Activated CD4-positive, alpha-beta memory T cell treated with anti-CD3 and anti-CD28 coated beads for 36 hours (primary cell): ENCODE measurements at regions not wholly inside any gene's neighbourhood (a gene's known extent, or its start where the extent isn't known, plus 50 kb on each side); places are given as distances from the start of the nearest gene placed in this dataset.

Experiments used
- CTCF ChIA-PET: fragments of 350-600 bp; sonication (Branson Sonifier 250); formaldehyde crosslinking; loops from one replicate; lab custom pipeline; 2021; ENCODE audit warnings: antibody characterized with exemption, inconsistent platforms; lab: Charles Lee
- POLR2A ChIA-PET: fragments of 350-600 bp; sonication (Branson Sonifier 250); formaldehyde crosslinking; loops from one replicate; lab custom pipeline; 2021; ENCODE audit warnings: antibody characterized with exemption; lab: Charles Lee
- DNase-seq: peaks from one replicate; pipeline ENCODE4 v3.0.0-alpha.2; 2020
- H3K27ac Mint-ChIP-seq: one replicate; pipeline ENCODE4 v1.8.0; 2021; ENCODE audit warnings: mixed read lengths
- H3K27me3 Mint-ChIP-seq: one replicate; pipeline ENCODE4 v1.8.0; 2021; ENCODE audit warnings: mixed read lengths
- H3K36me3 Mint-ChIP-seq: one replicate; pipeline ENCODE4 v1.8.0; 2021; ENCODE audit warnings: mixed read lengths
- H3K4me1 Mint-ChIP-seq: one replicate; pipeline ENCODE4 v1.8.0; 2021; ENCODE audit warnings: low read depth, mixed read lengths
- H3K4me3 Mint-ChIP-seq: one replicate; pipeline ENCODE4 v1.8.0; 2021; ENCODE audit warnings: mild to moderate bottlenecking, mixed read lengths
- H3K9me3 Mint-ChIP-seq: one replicate; pipeline ENCODE4 v1.8.0; 2021; ENCODE audit warnings: mixed read lengths
- intact Hi-C: fragments of 100-400 bp; cut with micrococcal nuclease; formaldehyde crosslinking; loops from one replicate; pipeline ENCODE4 v1.15.1; 2023

- Mint-ChIP-seq H3K9me3 (no peaks in the 10 kb centered on the region), H3K36me3 (no peaks in the 10 kb centered on the region), H3K4me1 (no peaks in the 10 kb centered on the region), H3K27ac (no peak overlapping the region), H3K4me3 (no peak overlapping the region), H3K27me3 (no peaks in the 10 kb centered on the region)
- DNase-seq, result no peak
- intact Hi-C loops, result no loop called here
- CTCF ChIA-PET, result no interaction called here
- POLR2A ChIA-PET, result no interaction called here
Observed at GRCh38 chr1:242802973-242803372, 278.5 kb upstream of the PLD5 start.

- Mint-ChIP-seq H3K4me3 (no peak overlapping the region), H3K9me3 (peaks cover 2% of the 10 kb centered on the region), H3K4me1 (no peaks in the 10 kb centered on the region), H3K27ac (no peak overlapping the region), H3K27me3 (no peaks in the 10 kb centered on the region), H3K36me3 (no peaks in the 10 kb centered on the region)
- POLR2A ChIA-PET, result no interaction called here
- CTCF ChIA-PET, result no interaction called here
- no peak for DNase-seq
- intact Hi-C loops, result no loop called here
Observed at GRCh38 chr1:242800521-242800920, 276.0 kb upstream of the PLD5 start.

GRCh38 chr1:242797856-242798255 is 273.4 kb upstream of the PLD5 start:
- DNase-seq, result no peak
- Mint-ChIP-seq H3K27me3 (no peaks in the 10 kb centered on the region), H3K9me3 (peaks cover 2% of the 10 kb centered on the region), H3K4me1 (no peaks in the 10 kb centered on the region), H3K36me3 (no peaks in the 10 kb centered on the region), H3K4me3 (no peak overlapping the region), H3K27ac (no peak overlapping the region)
- ChIA-PET CTCF (no interaction called here), POLR2A (no interaction called here)
- intact Hi-C loops, result no loop called here

DNA sequence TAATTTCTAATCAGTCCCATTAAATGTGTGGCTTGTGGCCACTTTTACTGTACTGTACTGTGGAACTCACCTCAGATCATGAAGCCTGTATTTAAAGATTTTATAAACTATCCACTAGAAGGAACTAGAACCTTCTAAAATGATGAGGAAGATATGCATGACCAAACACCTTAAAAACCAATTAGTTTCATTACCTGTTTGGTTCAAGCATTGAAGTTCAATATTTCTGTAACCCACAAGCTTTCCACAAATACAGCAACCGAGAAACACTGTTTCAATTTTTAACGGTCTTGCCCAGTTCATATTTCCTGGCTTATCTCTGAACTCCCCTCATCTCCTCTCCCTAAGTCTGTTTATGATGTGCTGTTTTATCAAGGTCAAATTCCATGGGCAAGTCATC is 264.3 kb upstream of the PLD5 start:
- H3K9me3 Mint-ChIP-seq, result no peaks in the 10 kb centered on the region

DNA sequence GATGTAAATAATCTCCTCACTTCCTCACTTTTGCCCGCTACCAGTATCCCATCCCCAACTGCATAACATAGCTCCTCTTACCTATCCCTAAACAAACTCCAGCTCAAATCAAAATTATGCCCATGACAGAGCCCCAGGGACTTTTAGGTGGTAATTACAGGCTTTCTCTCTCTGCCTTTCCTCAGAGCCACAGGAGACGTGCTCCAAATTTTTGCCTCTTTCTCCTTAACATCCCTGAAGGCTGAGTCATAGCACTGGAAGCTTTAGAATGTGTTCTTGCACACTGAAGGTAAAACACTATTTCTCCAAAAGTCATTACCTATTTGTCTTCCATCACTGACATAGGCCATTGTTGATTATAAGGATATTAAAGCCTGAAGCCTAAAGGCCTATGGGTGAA is 263.5 kb upstream of the PLD5 start:
- Mint-ChIP-seq H3K36me3 (no peaks in the 10 kb centered on the region), H3K4me1 (no peaks in the 10 kb centered on the region), H3K27ac (no peak overlapping the region), H3K27me3 (no peaks in the 10 kb centered on the region), H3K4me3 (no peak overlapping the region), H3K9me3 (no peaks in the 10 kb centered on the region)
- intact Hi-C loops, result no loop called here
- ChIA-PET CTCF (no interaction called here), POLR2A (no interaction called here)
- no peak for DNase-seq

More for the DNA sequence above, 264.3 kb upstream of the PLD5 start:
- DNase-seq, result no peak
- H3K27me3 Mint-ChIP-seq, result no peaks in the 10 kb centered on the region
- intact Hi-C loops, result no loop called here
- no peaks in the 10 kb centered on the region for H3K4me1 Mint-ChIP-seq
- H3K27ac Mint-ChIP-seq, result no peak overlapping the region
- ChIA-PET CTCF (no interaction called here), POLR2A (no interaction called here)
- no peak overlapping the region for H3K4me3 Mint-ChIP-seq
- H3K36me3 Mint-ChIP-seq, result no peaks in the 10 kb centered on the region

GRCh38 chr1:242784807-242785206 is 260.3 kb upstream of the PLD5 start:
- Mint-ChIP-seq H3K9me3 (no peaks in the 10 kb centered on the region), H3K27me3 (no peaks in the 10 kb centered on the region), H3K4me3 (no peak overlapping the region), H3K36me3 (no peaks in the 10 kb centered on the region), H3K4me1 (no peaks in the 10 kb centered on the region), H3K27ac (no peak overlapping the region)
- DNase-seq, result no peak
- CTCF ChIA-PET, result no interaction called here
- intact Hi-C loops, result no loop called here
- POLR2A ChIA-PET, result no interaction called here

- intact Hi-C loops, result no loop called here
- H3K27me3 Mint-ChIP-seq, result no peaks in the 10 kb centered on the region
- no peak overlapping the region for H3K4me3 Mint-ChIP-seq
- no peaks in the 10 kb centered on the region for H3K36me3 Mint-ChIP-seq
- ChIA-PET CTCF (no interaction called here), POLR2A (no interaction called here)
- no peak overlapping the region for H3K27ac Mint-ChIP-seq
- no peaks in the 10 kb centered on the region for H3K9me3 Mint-ChIP-seq
- DNase-seq, result no peak
- H3K4me1 Mint-ChIP-seq, result no peaks in the 10 kb centered on the region
Observed at GRCh38 chr1:242784084-242784483, 259.6 kb upstream of the PLD5 start.

DNA sequence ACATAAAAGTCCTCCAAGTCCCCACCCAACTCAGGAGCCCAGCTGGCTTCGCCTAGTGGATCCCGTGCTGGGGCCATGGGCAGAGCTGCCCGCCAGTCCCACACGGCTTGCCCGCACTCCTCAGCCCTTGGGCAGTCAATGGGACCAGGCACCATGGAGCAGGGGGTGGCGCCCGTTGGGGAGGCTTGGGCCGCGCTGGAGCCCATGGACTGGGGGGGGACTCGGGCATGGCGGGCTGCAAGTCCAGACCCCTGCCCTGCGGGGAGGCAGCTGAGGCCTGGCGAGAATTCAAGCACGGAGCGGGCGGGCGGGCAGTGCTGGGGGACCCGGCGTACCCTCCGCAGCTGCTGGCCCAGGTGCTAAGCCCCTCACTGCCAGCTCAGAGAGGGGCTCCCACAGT is 249.8 kb upstream of the PLD5 start:
- no peaks in the 10 kb centered on the region for H3K36me3 Mint-ChIP-seq
- H3K9me3 Mint-ChIP-seq, result peaks cover 4% of the 10 kb centered on the region
- H3K27ac Mint-ChIP-seq, result no peak overlapping the region
- ChIA-PET CTCF (no interaction called here), POLR2A (no interaction called here)
- no peak overlapping the region for H3K4me3 Mint-ChIP-seq
- intact Hi-C loops, result no loop called here
- H3K4me1 Mint-ChIP-seq, result no peaks in the 10 kb centered on the region
- no peak for DNase-seq
- no peaks in the 10 kb centered on the region for H3K27me3 Mint-ChIP-seq

GRCh38 chr1:242770366-242770765 is 245.9 kb upstream of the PLD5 start:
- ChIA-PET POLR2A (no interaction called here), CTCF (no interaction called here)
- Mint-ChIP-seq H3K27ac (no peak overlapping the region), H3K9me3 (peaks cover 8% of the 10 kb centered on the region), H3K4me3 (no peak overlapping the region), H3K4me1 (no peaks in the 10 kb centered on the region), H3K27me3 (no peaks in the 10 kb centered on the region), H3K36me3 (no peaks in the 10 kb centered on the region)
- no peak for DNase-seq
- intact Hi-C loops, result no loop called here

DNA sequence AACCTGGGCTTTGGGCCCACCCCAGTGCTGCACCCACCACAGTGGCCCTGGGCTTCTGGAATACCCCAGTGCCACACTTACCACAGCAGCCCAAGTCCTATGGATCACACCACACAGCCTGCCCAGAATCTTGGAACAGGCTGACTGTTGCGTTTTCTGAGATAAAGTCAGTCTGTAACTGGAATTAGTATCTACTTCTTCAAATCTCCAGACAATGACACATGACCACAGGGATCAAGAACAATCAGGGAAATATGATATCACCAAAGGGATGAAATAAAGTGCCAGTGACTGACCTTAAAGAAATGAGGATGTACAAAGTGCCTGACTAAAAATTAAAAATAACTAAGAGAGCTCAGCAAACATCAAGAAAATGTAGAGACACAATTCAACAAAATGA is 239.7 kb upstream of the PLD5 start:
- CTCF ChIA-PET, result no interaction called here
- H3K27me3 Mint-ChIP-seq, result no peaks in the 10 kb centered on the region
- intact Hi-C loops, result no loop called here
- POLR2A ChIA-PET, result no interaction called here
- no peaks in the 10 kb centered on the region for H3K36me3 Mint-ChIP-seq
- no peak for DNase-seq
- H3K4me1 Mint-ChIP-seq, result no peaks in the 10 kb centered on the region
- no peak overlapping the region for H3K4me3 Mint-ChIP-seq
- H3K27ac Mint-ChIP-seq, result no peak overlapping the region
- H3K9me3 Mint-ChIP-seq, result peaks cover 10% of the 10 kb centered on the region

DNA sequence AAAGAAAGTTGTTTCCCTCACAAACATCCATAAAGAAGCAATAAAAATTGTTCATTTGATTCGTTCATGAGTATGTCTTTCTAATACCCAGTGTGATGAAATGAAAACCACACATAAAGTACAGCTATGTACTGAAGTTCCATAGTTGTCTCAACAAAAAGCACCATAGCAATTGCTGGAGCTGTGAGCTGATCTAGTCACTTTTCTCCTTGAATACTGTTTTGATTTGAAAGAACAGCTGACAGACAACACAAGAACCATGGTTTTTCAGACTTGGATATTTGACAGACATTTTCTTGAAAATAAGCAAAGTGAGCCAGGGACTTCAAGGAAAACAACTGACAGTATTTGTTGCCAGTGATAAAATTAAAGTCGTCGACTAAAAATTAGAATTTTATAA is 237.1 kb upstream of the PLD5 start:
- Mint-ChIP-seq H3K27ac (no peak overlapping the region), H3K4me3 (no peak overlapping the region), H3K27me3 (no peaks in the 10 kb centered on the region), H3K4me1 (no peaks in the 10 kb centered on the region), H3K9me3 (peaks cover 10% of the 10 kb centered on the region), H3K36me3 (no peaks in the 10 kb centered on the region)
- DNase-seq, result no peak
- POLR2A ChIA-PET, result no interaction called here
- CTCF ChIA-PET, result no interaction called here
- intact Hi-C loops, result no loop called here

DNA sequence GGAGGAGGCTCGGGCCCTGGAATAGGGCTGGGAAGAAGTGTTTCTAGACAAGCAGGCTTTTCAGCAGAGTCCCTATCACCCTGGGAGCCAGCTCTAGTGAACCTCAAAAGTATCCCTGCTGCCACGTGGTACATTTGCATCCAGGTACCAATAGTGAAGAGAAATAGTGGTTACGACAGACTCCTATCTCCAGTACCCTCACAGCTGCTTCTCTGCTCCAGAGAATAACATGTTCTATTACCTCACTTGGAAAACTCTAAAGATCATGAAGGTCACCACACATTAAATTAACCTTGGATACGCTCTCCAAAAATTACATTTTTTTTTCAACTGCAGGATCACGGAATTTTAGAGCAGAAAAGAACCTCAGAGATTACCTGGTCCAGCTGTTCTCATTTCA is 230.4 kb upstream of the PLD5 start:
- POLR2A ChIA-PET, result no interaction called here
- Mint-ChIP-seq H3K4me3 (no peak overlapping the region), H3K4me1 (no peaks in the 10 kb centered on the region), H3K9me3 (peaks cover 3% of the 10 kb centered on the region), H3K36me3 (no peaks in the 10 kb centered on the region), H3K27ac (no peak overlapping the region), H3K27me3 (no peaks in the 10 kb centered on the region)
- no peak for DNase-seq
- intact Hi-C loops, result no loop called here
- CTCF ChIA-PET, result no interaction called here

DNA sequence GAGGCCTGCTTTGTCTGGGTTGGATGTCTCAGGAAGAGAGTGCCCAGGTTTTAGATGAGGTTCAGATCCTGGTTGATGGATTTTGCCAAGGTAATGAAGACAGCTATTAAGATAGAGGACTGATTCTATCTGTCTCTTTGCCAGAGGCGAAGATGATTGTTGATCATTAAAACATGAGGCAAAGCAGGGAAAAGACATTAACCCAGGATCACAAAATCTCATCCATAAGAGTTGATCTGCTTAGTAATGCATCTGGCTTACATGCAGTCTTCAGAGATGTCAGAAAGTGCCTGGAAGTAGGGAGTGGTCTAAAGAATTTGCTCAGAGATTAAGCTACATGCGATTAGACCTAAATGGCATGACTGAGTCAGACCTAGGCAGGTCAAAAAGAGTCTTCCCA is 229.6 kb upstream of the PLD5 start:
- Mint-ChIP-seq H3K4me1 (no peaks in the 10 kb centered on the region), H3K4me3 (no peak overlapping the region), H3K27ac (no peak overlapping the region), H3K27me3 (no peaks in the 10 kb centered on the region), H3K36me3 (no peaks in the 10 kb centered on the region), H3K9me3 (peaks cover 3% of the 10 kb centered on the region)
- intact Hi-C loops, result no loop called here
- DNase-seq, result no peak
- CTCF ChIA-PET, result no interaction called here
- POLR2A ChIA-PET, result no interaction called here

- POLR2A ChIA-PET, result no interaction called here
- H3K4me3 Mint-ChIP-seq, result no peak overlapping the region
- intact Hi-C loops, result no loop called here
- CTCF ChIA-PET, result no interaction called here
- no peaks in the 10 kb centered on the region for H3K27me3 Mint-ChIP-seq
- H3K4me1 Mint-ChIP-seq, result no peaks in the 10 kb centered on the region
- DNase-seq, result no peak
- no peaks in the 10 kb centered on the region for H3K9me3 Mint-ChIP-seq
- H3K27ac Mint-ChIP-seq, result no peak overlapping the region
- H3K36me3 Mint-ChIP-seq, result no peaks in the 10 kb centered on the region
Observed at GRCh38 chr1:242747233-242747632, 222.7 kb upstream of the PLD5 start.
